ENCODE measurements at regions not wholly inside any gene's neighbourhood (a gene's known extent, or its start where the extent isn't known, plus 50 kb on each side); places are given as distances from the start of the nearest gene placed in this dataset.

DNA sequence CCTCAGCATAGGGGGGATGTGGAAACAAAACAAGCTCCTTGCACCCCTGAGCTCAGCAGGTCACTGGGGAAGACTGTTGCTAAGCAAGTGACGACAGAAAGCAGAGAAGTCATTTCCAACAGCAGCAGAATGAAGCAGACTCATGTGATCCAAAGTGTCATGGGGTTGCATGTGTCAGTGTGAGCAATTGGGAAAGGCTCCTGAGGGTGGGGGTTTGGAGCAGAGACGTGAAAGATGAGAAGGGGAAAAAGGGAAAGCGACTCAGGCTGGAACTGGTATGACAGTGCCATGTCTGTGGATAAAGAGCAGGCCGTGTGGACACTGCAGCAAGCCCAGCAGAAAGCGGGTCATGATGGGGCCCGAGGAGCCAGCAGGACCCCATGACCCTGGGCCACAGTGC, 363.9 kb downstream of the PREX1 start:
- CTCF ChIA-PET: no interaction called here
- no TSS peak for BruUV-seq (replicated peaks)
- H3K9me3 Mint-ChIP-seq (ENCODE audit: low read depth, unreplicated experiment): no peaks in the 10 kb centered on the region
- no peak overlapping the region for H3K4me3 Mint-ChIP-seq (ENCODE audit: low read depth, unreplicated experiment)
- no peaks in the 10 kb centered on the region for H3K4me1 Mint-ChIP-seq (ENCODE audit: low read depth, unreplicated experiment)
- intact Hi-C loops (cut with micrococcal nuclease; ENCODE audit: unreplicated experiment): no loop called here
- TF ChIP-seq, protein P1, sequence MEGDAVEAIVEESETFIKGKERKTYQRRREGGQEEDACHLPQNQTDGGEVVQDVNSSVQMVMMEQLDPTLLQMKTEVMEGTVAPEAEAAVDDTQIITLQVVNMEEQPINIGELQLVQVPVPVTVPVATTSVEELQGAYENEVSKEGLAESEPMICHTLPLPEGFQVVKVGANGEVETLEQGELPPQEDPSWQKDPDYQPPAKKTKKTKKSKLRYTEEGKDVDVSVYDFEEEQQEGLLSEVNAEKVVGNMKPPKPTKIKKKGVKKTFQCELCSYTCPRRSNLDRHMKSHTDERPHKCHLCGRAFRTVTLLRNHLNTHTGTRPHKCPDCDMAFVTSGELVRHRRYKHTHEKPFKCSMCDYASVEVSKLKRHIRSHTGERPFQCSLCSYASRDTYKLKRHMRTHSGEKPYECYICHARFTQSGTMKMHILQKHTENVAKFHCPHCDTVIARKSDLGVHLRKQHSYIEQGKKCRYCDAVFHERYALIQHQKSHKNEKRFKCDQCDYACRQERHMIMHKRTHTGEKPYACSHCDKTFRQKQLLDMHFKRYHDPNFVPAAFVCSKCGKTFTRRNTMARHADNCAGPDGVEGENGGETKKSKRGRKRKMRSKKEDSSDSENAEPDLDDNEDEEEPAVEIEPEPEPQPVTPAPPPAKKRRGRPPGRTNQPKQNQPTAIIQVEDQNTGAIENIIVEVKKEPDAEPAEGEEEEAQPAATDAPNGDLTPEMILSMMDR (IDR thresholded peaks at IDR 0.05; ENCODE audit: unreplicated experiment): no peak
- H3K36me3 Mint-ChIP-seq (ENCODE audit: insufficient read depth, unreplicated experiment): no peaks in the 10 kb centered on the region
- no peak overlapping the region for H3K27ac Mint-ChIP-seq (ENCODE audit: unreplicated experiment)
- H3K27me3 Mint-ChIP-seq (ENCODE audit: unreplicated experiment): peaks cover 47% of the 10 kb centered on the region
- DNase-seq: no peak

DNA sequence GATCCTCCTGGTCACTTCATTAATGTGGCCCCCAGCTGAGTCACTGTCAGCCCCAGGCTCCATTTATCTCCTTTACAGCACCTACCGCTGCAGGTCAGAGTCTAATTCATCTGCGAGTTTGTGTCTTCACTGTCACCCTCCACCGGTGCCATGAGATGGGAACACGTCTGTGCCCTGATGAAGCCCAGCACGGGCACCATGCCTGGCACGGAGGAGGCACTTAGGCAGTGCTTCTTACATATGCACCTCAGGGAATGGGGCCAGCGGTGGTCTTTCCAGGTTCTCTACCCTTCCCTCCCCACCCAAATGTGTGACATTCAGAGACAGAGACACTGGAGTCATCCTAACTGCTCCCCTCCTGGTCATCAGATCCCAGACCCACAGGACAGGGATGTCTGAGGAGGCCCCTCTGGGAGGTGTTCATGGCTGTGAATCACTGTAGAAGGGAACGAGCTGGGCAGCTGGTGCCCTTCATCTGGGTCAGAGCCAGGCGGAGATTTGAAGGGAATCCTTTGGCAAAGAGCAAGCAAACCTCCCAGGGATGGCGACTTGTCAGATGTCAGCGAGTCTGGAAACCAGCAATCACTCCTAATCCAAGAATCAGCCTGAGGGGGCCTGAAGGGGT, 364.6 kb downstream of the PREX1 start:
- peaks cover 50% of the 10 kb centered on the region for H3K27me3 Mint-ChIP-seq (ENCODE audit: unreplicated experiment)
- no TSS peak for BruUV-seq (replicated peaks)
- H3K4me3 Mint-ChIP-seq (ENCODE audit: low read depth, unreplicated experiment): no peak overlapping the region
- CTCF ChIA-PET: no interaction called here
- TF ChIP-seq, protein P1 (IDR thresholded peaks at IDR 0.05; ENCODE audit: unreplicated experiment): no peak
- intact Hi-C loops (cut with micrococcal nuclease; ENCODE audit: unreplicated experiment): no loop called here
- H3K9me3 Mint-ChIP-seq (ENCODE audit: low read depth, unreplicated experiment): no peaks in the 10 kb centered on the region
- H3K27ac Mint-ChIP-seq (ENCODE audit: unreplicated experiment): no peak overlapping the region
- no peaks in the 10 kb centered on the region for H3K36me3 Mint-ChIP-seq (ENCODE audit: insufficient read depth, unreplicated experiment)
- DNase-seq: no peak
- no peaks in the 10 kb centered on the region for H3K4me1 Mint-ChIP-seq (ENCODE audit: low read depth, unreplicated experiment)

GRCh38 chr20:48461735-48462119, 366.1 kb downstream of the PREX1 start:
- no TSS peak for BruUV-seq (replicated peaks)
- Mint-ChIP-seq H3K9me3 (ENCODE audit: low read depth, unreplicated experiment) (no peaks in the 10 kb centered on the region), H3K36me3 (ENCODE audit: insufficient read depth, unreplicated experiment) (no peaks in the 10 kb centered on the region), H3K27ac (ENCODE audit: unreplicated experiment) (no peak overlapping the region), H3K27me3 (ENCODE audit: unreplicated experiment) (peaks cover 50% of the 10 kb centered on the region), H3K4me3 (ENCODE audit: low read depth, unreplicated experiment) (no peak overlapping the region), H3K4me1 (ENCODE audit: low read depth, unreplicated experiment) (no peaks in the 10 kb centered on the region)
- intact Hi-C loops (cut with micrococcal nuclease; ENCODE audit: unreplicated experiment): no loop called here
- TF ChIP-seq, protein P1 (IDR thresholded peaks at IDR 0.05; ENCODE audit: unreplicated experiment): no peak
- no peak for DNase-seq
- CTCF ChIA-PET: no interaction called here

DNA sequence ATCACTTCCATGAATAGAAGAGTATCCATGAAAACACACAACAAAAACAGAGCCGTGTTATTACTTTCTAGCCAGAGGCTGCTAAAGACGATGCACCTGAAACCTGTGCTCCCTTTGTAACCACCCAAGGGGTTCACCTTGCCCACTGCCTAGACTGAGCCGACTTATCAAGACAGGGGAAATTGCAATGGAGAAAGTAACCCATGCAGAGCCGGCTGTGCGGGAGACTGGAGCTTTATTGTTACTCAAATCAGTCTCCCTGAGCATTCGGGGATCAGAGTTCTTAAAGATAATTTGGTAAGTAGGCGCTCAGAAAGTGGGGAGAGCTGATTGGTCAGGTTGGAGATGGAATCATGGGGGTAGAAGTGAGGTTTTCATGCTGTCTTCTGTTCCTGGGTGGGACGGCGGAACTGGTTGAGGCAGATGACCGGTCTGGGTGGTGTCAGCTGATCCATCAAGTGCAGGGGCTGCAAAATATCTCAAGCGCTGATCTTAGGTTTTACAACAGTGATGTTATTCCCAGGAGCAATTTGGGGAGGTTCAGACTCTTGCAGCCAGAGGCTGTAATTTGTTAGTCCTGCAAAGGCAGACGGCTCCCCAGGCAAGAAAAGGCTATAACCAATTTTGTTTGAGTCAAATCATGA, 366.6 kb downstream of the PREX1 start:
- H3K9me3 Mint-ChIP-seq (ENCODE audit: low read depth, unreplicated experiment): no peaks in the 10 kb centered on the region
- H3K36me3 Mint-ChIP-seq (ENCODE audit: insufficient read depth, unreplicated experiment): no peaks in the 10 kb centered on the region
- intact Hi-C loops (cut with micrococcal nuclease; ENCODE audit: unreplicated experiment): no loop called here
- H3K4me3 Mint-ChIP-seq (ENCODE audit: low read depth, unreplicated experiment): no peak overlapping the region
- no peak overlapping the region for H3K27ac Mint-ChIP-seq (ENCODE audit: unreplicated experiment)
- TF ChIP-seq, protein P1 (IDR thresholded peaks at IDR 0.05; ENCODE audit: unreplicated experiment): no peak
- CTCF ChIA-PET: no interaction called here
- H3K27me3 Mint-ChIP-seq (ENCODE audit: unreplicated experiment): peaks cover 51% of the 10 kb centered on the region
- BruUV-seq (replicated peaks): no TSS peak
- H3K4me1 Mint-ChIP-seq (ENCODE audit: low read depth, unreplicated experiment): no peaks in the 10 kb centered on the region
- DNase-seq: no peak
